HG03159 (cell line): ENCODE measurements at regions not wholly inside any gene's neighbourhood (a gene's known extent, or its start where the extent isn't known, plus 50 kb on each side); places are given as distances from the start of the nearest gene placed in this dataset.
"Not testable (repeated sequence)": the region's sequence is repeated elsewhere in the genome, so short reads cannot be mapped to it uniquely, and the experiment has no call there.

ENCODE experiments used
- ATAC-seq: cut with Tn5 transposase; IDR thresholded peaks from one replicate; pipeline ENCODE4 v1.9.1; 2021; ENCODE audit warnings: mild to moderate bottlenecking, moderate library complexity; ENCODE audit not compliant: unreplicated experiment

- ATAC-seq: no peak
These were observed 133.1 kb upstream of the PELI1 start for GRCh38 chr2:64277101-64277849.

DNA sequence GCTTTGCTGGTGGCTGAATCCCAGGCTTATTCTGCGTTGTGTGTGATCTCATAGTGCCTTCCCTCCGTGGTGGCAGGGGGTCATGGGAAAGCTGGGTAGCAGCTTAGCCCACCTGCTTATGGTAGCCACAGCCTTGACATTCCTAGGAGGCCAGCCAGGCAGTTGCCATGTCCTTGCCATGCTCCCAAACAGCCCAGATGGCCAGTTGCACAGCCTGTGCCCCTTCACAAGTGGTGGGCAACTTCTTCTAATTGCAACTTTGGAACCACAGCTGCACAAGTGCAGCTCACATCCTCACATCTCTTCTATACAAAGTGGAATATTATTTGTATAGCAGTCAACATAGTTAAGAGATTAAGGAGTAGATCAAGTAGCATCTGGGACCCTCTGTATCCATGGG, 136.6 kb upstream of the PELI1 start:
- ATAC-seq: not testable (repeated sequence)

- peak; percentile 29 for ATAC-seq
These were observed 138.9 kb upstream of the PELI1 start for GRCh38 chr2:64283006-64283570.

DNA sequence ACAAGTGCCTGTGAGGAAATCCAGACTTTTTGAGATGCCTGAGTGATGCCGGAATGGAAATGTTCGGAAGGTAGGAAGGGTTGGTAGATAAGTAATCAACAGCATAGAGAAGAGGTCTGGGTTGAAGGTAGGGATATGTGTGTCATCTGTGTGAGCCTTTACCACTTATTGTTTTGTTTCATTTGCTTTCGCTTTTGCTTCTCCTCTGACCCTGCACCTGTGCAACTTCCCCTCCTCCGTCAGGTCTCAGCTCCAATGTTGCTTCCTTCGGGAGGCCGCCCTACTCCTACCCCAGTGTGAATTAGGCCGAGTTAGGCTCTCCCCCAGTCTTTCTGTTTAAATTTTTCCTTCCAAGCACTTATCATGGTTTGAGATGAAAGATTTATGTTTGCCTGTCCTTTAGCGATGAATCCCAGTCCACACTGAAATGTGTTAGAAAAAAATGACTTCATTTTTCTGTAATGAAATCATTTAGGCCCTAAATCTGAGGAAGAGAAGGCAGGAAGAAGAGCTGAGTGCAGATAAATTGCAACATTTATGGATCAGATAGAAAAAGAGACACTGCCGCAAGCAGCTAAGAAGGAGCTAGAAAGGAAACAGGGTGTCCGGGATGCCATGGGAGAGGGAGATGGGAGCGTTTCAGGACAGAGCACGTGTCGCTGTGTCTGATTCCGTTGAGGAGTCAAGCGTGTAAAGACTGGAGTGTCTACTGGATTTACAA, 139.6 kb upstream of the PELI1 start:
- peak; percentile 89 for ATAC-seq

DNA sequence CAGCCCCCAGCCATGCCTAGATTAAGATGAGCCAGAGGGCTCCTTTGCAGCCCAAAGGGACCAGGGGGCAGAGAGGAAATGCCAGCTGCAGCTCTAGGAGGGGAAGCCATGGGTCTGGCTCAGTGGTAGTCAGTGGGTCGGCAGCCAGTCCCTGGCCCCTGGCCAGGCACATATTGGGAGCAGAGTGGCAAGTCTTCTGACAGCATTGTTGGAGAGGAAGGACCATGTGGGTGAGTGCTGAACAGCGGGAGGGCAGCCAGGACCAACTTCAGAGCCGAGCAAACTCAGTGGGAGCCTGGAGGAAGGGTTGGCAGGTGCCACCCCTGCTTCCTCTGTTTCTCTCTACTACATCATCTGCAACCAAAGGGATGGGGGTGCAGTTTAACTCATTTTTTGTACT, 140.5 kb upstream of the PELI1 start:
- ATAC-seq: no peak

GRCh38 chr2:64287202-64287740, 143.1 kb upstream of the PELI1 start:
- ATAC-seq: no peak

- no peak for ATAC-seq
These were observed 144.3 kb upstream of the PELI1 start for GRCh38 chr2:64288321-64289193.

GRCh38 chr2:64289251-64289650, 145.0 kb upstream of the PELI1 start:
- ATAC-seq: no peak

- ATAC-seq: no peak
These were observed 145.5 kb upstream of the PELI1 start for GRCh38 chr2:64289737-64290136.

DNA sequence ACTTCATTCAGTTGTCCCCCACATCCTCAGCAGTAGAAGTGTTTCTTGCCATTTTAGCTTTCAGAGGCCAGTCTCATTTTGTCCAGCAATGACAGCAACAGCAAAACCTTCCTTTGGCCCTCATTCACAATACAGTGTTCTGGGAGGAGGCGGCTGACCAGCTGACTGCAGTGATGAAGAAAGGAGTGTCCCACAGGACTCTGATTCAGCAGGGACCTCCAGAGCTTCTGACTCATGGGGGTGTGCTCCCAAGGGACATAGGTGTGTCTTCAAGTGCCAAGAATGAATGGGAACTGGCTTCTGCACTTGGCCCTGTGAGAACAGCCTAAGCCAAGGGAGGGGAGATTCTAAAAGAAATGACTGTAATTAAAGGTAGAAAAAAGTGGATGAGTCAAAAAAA, 147.0 kb upstream of the PELI1 start:
- no peak for ATAC-seq

DNA sequence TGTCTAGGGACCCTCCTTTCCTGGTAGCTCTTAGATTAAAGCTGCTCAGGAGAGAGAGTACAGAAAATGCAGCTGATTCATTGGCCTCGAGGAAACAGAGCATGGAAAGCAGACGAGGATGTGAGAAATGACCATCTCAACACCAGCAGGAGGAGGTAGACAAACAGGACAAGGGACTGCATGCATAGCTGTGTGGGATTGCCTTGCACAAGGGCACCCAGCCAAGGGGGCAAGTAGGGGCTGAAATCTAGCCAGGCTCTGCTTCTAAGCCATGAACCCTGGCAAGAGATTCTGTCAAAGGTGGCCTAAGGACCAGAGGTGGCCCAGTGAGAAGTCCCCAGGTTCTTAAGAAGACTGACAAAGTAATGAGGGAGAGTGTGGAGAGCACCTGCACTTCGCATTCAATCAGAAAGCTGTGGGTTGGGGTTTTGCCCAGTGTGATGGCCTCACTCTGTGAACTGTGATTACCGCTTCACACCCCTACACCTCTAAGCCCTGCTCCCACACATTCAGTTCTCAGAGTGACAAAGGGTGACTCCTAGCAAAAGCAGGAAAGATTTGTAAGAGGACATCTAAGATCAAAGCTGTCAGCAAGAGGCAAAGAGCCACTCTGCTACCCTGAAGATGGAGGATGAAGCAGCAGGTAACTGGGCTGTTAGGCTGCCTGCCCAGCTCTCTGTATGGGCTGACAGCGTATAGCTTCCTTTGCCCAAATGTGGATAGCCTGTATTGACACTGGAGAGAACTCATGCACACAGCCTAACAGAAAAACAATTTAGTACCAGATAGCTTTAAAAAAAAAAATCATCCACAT, 151.3 kb upstream of the PELI1 start:
- no peak for ATAC-seq

GRCh38 chr2:64296140-64296480, 151.9 kb upstream of the PELI1 start:
- ATAC-seq: no peak

- ATAC-seq: no peak
These were observed 152.6 kb upstream of the PELI1 start for GRCh38 chr2:64296695-64297346.

- ATAC-seq: no peak
These were observed 153.9 kb upstream of the PELI1 start for GRCh38 chr2:64298161-64298560.

GRCh38 chr2:64300066-64300465, 153.9 kb upstream of the LGALSL start:
- ATAC-seq: no peak

DNA sequence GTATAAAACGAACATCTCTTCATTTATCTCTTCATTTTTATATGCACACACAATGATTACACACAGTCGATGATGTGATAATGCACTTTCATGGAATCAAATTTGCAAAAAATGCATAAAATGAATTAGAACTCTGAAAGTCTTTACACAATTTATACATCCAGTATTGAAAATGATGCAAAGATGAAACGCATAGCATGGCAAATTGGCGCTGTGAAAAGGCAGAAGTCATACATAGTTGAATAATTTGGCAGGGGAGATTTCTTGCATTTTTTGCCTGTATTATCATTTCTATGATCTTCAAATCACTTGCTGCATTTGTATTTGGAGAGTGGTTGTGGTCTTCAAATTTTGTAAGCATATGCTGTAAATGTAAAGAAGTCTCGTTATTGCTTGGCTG, 150.7 kb upstream of the LGALSL start:
- no peak for ATAC-seq

DNA sequence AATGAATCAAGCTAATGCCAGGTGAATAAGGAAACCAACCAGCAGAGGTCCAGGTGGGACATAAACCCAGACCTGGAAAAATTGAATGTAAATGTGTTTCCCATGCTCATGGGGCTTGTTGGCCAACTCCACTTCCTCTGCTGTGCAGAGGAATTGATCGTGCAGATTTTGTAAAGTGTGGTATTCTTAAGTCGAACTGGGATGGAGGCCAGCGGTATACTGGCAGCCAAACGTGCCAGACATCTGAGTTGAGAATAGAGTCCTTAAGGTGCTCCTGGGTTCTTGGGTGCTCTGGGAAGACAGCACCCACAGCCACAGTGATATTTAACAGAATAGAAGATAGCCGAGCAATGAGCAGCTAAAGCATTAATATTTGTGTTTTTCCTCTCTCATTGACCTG, 146.5 kb upstream of the LGALSL start:
- ATAC-seq: no peak

- no peak for ATAC-seq
These were observed 142.6 kb upstream of the LGALSL start for GRCh38 chr2:64311191-64311910.
